ENCODE measurements at regions not wholly inside any gene's neighbourhood (a gene's known extent, or its start where the extent isn't known, plus 50 kb on each side); places are given as distances from the start of the nearest gene placed in this dataset.

GRCh38 chr2:56531668-56532420 is 348.1 kb downstream of the CCDC85A start:
- H3K27me3 Mint-ChIP-seq (ENCODE audit: low read depth) = peaks cover 5% of the 10 kb centered on the region
- no peak for TF ChIP-seq CTCF (IDR thresholded peaks at IDR 0.05; ENCODE audit: unreplicated experiment)
- no peak for DNase-seq (ENCODE audit: low spot score in 2 of 2, unreplicated experiment in 2 of 2)
- H3K27ac Mint-ChIP-seq = no peak overlapping the region
- H3K36me3 Mint-ChIP-seq = no peaks in the 10 kb centered on the region
- no peaks in the 10 kb centered on the region for H3K9me3 Mint-ChIP-seq
- H3K4me3 Mint-ChIP-seq = no peak overlapping the region
- H3K4me1 Mint-ChIP-seq = peaks cover 7% of the 10 kb centered on the region

GRCh38 chr2:56534321-56534720 is 350.5 kb downstream of the CCDC85A start:
- no peak for TF ChIP-seq CTCF (IDR thresholded peaks at IDR 0.05; ENCODE audit: unreplicated experiment)
- Mint-ChIP-seq H3K4me1 (peaks cover 17% of the 10 kb centered on the region), H3K4me3 (no peak overlapping the region), H3K27me3 (ENCODE audit: low read depth) (no peaks in the 10 kb centered on the region), H3K9me3 (peaks cover 2% of the 10 kb centered on the region), H3K27ac (no peak overlapping the region), H3K36me3 (no peaks in the 10 kb centered on the region)
- DNase-seq (ENCODE audit: low spot score in 2 of 2, unreplicated experiment in 2 of 2) = no peak

- H3K36me3 Mint-ChIP-seq = no peaks in the 10 kb centered on the region
- peaks cover 7% of the 10 kb centered on the region for H3K9me3 Mint-ChIP-seq
- H3K27ac Mint-ChIP-seq = no peak overlapping the region
- TF ChIP-seq CTCF (IDR thresholded peaks at IDR 0.05; ENCODE audit: unreplicated experiment) = no peak
- no peak overlapping the region for H3K4me3 Mint-ChIP-seq
- no peak for DNase-seq (ENCODE audit: low spot score in 2 of 2, unreplicated experiment in 2 of 2)
- H3K4me1 Mint-ChIP-seq = peaks cover 27% of the 10 kb centered on the region
- no peaks in the 10 kb centered on the region for H3K27me3 Mint-ChIP-seq (ENCODE audit: low read depth)
These were observed 354.0 kb downstream of the CCDC85A start for GRCh38 chr2:56537756-56538155.

GRCh38 chr2:56539618-56540017 is 355.8 kb downstream of the CCDC85A start:
- TF ChIP-seq CTCF (IDR thresholded peaks at IDR 0.05; ENCODE audit: unreplicated experiment) = no peak
- H3K9me3 Mint-ChIP-seq = peaks cover 7% of the 10 kb centered on the region
- H3K27ac Mint-ChIP-seq = no peak overlapping the region
- H3K4me3 Mint-ChIP-seq = no peak overlapping the region
- no peak for DNase-seq (ENCODE audit: low spot score in 2 of 2, unreplicated experiment in 2 of 2)
- no peaks in the 10 kb centered on the region for H3K36me3 Mint-ChIP-seq
- peaks cover 20% of the 10 kb centered on the region for H3K4me1 Mint-ChIP-seq
- no peaks in the 10 kb centered on the region for H3K27me3 Mint-ChIP-seq (ENCODE audit: low read depth)

GRCh38 chr2:56540467-56540866 is 356.7 kb downstream of the CCDC85A start:
- TF ChIP-seq CTCF (IDR thresholded peaks at IDR 0.05; ENCODE audit: unreplicated experiment) = no peak
- H3K4me3 Mint-ChIP-seq = no peak overlapping the region
- H3K36me3 Mint-ChIP-seq = no peaks in the 10 kb centered on the region
- no peak overlapping the region for H3K27ac Mint-ChIP-seq
- H3K27me3 Mint-ChIP-seq (ENCODE audit: low read depth) = no peaks in the 10 kb centered on the region
- peaks cover 7% of the 10 kb centered on the region for H3K9me3 Mint-ChIP-seq
- H3K4me1 Mint-ChIP-seq = peaks cover 20% of the 10 kb centered on the region
- DNase-seq (ENCODE audit: low spot score in 2 of 2, unreplicated experiment in 2 of 2) = no peak
